HEK293T (cell line): ENCODE measurements at regions not wholly inside any gene's neighbourhood (a gene's known extent, or its start where the extent isn't known, plus 50 kb on each side); places are given as distances from the start of the nearest gene placed in this dataset.

Experiments
- ARNT ChIP-seq: fragments of 450-650 bp; IDR thresholded peaks from 2 replicates; pipeline ENCODE4 v1.6.1; 2017; ENCODE audit warnings: mild to moderate bottlenecking
- BHLHE40 ChIP-seq: fragments of 450-650 bp; IDR thresholded peaks from 2 replicates; pipeline ENCODE4 v1.6.1; 2016; ENCODE audit warnings: mild to moderate bottlenecking, moderate library complexity, borderline replicate concordance
- CTBP1 ChIP-seq: fragments of 450-650 bp; IDR thresholded peaks from 2 replicates; pipeline ENCODE4 v1.6.1; 2016; ENCODE audit warnings: borderline replicate concordance
- ELF4 ChIP-seq: fragments of 450-650 bp; IDR thresholded peaks from 2 replicates; pipeline ENCODE4 v1.6.1; 2017; ENCODE audit warnings: antibody characterized with exemption
- FOXA1 ChIP-seq: fragments of 450-650 bp; IDR thresholded peaks from 2 replicates; pipeline ENCODE4 v1.6.1; 2016; ENCODE audit warnings: mild to moderate bottlenecking
- FOXK2 ChIP-seq: fragments of 450-650 bp; IDR thresholded peaks from 2 replicates; pipeline ENCODE4 v1.6.1; 2016; ENCODE audit warnings: mild to moderate bottlenecking
- FOXM1 ChIP-seq: fragments of 450-650 bp; IDR thresholded peaks from 2 replicates; pipeline ENCODE4 v1.6.1; 2017; ENCODE audit warnings: mild to moderate bottlenecking, borderline replicate concordance
- HDGF ChIP-seq: fragments of 450-650 bp; IDR thresholded peaks from 2 replicates; pipeline ENCODE4 v1.6.1; 2017; ENCODE audit warnings: antibody characterized with exemption, borderline replicate concordance
- NFRKB ChIP-seq: fragments of 450-650 bp; IDR thresholded peaks from 2 replicates; pipeline ENCODE4 v1.6.1; 2016; ENCODE audit warnings: mild to moderate bottlenecking, moderate library complexity
- SP1 ChIP-seq: fragments of 450-650 bp; IDR thresholded peaks from 2 replicates; pipeline ENCODE4 v1.6.1; 2017
- SUZ12 ChIP-seq: fragments of 450-650 bp; IDR thresholded peaks from 2 replicates; pipeline ENCODE4 v1.6.1; 2016; ENCODE audit warnings: mild to moderate bottlenecking
- TF ChIP-seq, protein P1 (sequence below): fragments of 450-650 bp; IDR thresholded peaks from 2 replicates; pipeline ENCODE4 v1.6.1; 2016

DNA sequence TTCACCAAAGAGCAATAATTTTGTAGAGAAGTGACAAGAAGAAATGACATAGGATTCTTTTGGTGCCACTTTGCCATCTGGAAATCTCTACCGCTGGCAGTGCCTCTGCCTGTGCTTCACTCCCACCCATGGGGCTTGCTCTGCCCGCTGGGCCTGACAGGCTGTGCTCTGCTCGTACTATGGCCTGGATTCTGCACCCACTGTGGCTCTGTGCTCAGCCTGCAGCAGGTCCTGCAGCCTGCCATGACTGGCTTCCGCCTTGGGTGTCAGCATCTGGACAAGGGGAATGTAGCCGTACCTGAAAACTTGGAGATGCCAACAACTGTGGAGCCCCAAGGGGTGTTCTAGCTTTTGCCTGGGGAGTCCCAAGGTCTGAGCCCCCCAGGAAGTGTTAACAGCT lies 792.3 kb downstream of the CDH8 start:
- TF ChIP-seq, protein P1, sequence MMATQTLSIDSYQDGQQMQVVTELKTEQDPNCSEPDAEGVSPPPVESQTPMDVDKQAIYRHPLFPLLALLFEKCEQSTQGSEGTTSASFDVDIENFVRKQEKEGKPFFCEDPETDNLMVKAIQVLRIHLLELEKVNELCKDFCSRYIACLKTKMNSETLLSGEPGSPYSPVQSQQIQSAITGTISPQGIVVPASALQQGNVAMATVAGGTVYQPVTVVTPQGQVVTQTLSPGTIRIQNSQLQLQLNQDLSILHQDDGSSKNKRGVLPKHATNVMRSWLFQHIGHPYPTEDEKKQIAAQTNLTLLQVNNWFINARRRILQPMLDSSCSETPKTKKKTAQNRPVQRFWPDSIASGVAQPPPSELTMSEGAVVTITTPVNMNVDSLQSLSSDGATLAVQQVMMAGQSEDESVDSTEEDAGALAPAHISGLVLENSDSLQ = no peak
- no peak for TF ChIP-seq FOXM1
- no peak for TF ChIP-seq ARNT
- TF ChIP-seq BHLHE40 = no peak
- TF ChIP-seq FOXA1 = no peak
- TF ChIP-seq ELF4 = no peak
- no peak for TF ChIP-seq SUZ12
- no peak for TF ChIP-seq NFRKB
- TF ChIP-seq SP1 = no peak
- TF ChIP-seq CTBP1 = no peak
- no peak for TF ChIP-seq FOXK2
- TF ChIP-seq HDGF = no peak
